GM10266 (cell line): ENCODE measurements at regions not wholly inside any gene's neighbourhood (a gene's known extent, or its start where the extent isn't known, plus 50 kb on each side); places are given as distances from the start of the nearest gene placed in this dataset.

Experiments used
- DNase-seq: peaks from one replicate; pipeline ENCODE4 v3.0.0; 2012; ENCODE audit errors: extremely low spot score
- CTCF ChIP-seq: IDR thresholded peaks from 2 replicates; pipeline ENCODE4 v1.5.1; 2012; ENCODE audit warnings: mild to moderate bottlenecking, low read depth; ENCODE audit not compliant: control insufficient read depth, insufficient read depth; ENCODE audit errors: missing control alignments

DNA sequence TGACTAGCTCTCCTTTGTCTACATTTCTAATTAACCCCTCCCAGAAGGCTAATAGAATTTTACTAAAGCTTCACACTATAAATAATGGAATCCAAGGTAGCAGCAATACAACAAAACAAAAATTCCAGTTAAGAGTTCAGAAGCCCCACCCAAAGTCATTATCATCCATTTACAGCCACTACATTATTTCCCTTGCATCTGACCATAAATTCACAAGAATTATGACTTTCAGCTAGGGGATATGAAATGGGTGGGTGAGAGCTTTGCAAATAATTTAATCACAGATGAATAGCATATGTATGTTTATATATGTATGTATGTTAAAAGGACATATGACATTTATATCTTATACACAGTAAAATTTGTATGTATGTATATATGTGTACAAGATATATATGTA, 65.3 kb upstream of the PTGDR start:
- TF ChIP-seq CTCF, result no peak
- no peak for DNase-seq

GRCh38 chr14:52190337-52190931, 77.1 kb upstream of the PTGDR start:
- DNase-seq, result no peak
- no peak for TF ChIP-seq CTCF

DNA sequence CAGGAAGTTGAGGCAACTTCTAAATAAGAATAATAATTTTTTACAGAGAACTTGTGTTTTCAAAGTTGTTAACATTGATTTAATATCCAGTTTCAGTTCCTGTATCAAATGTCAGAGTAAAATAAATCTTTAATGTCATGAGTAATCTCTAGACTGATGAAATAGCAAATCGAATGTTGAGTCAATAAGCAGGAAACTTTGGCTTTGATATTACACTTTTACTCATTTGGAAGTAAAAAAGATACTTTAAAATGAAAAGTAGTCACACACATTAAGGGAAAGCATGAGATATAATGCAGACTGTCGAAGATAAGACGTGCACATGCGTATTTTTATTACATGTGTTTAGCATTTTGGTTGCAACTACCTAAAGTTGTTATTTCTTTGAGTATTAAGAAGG, 78.2 kb upstream of the PTGDR start:
- DNase-seq, result no peak
- TF ChIP-seq CTCF, result no peak

DNA sequence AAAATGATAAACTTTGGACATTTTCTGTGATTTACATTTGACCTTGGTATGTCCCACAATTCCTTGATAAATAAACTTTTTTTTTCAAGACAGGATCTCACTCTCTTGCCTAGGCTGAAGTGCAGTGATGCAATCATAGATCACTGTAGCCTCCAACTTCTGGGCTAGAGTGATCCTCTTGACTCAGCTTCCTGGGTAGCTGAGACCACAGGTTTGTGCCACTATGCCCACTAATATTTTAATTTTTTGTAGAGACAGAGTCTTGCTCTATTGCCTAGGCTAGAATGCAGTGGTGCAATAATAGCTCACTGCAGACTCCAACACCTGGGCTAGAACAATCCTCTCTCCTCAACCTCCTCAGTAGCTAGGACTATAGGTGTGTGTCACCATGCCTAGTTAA, 79.1 kb upstream of the PTGDR start:
- DNase-seq, result no peak
- no peak for TF ChIP-seq CTCF

GRCh38 chr14:52185178-52185577, 82.3 kb upstream of the PTGDR start:
- no peak for DNase-seq
- no peak for TF ChIP-seq CTCF

DNA sequence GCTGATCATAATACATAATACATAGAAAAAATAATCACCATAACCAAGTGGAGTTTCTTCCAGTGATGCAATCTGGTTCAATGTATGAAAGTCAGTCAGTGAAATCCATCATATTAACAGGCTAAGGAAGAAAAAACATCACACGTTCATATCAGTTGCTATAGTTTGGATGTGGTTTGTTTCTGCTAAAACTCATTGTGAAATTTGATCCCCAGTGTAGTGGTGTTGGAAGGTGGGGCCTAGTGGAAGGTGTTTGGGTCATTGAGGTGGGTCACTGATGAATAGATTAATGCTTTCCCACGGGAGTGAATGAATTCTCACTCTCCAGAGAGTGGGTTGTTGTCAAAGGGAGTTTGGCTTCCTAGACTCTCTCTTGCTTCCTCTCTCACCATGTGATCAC, 84.6 kb upstream of the PTGDR start:
- no peak for TF ChIP-seq CTCF
- DNase-seq, result no peak

GRCh38 chr14:52179141-52179790, 88.2 kb upstream of the PTGDR start:
- no peak for DNase-seq
- no peak for TF ChIP-seq CTCF
